Stimulated activated CD8-positive, alpha-beta memory T cell treated with anti-CD3 and anti-CD28 coated beads, Interleukin-4, amount 100 ng/mL, for 1 hour (primary cell): ENCODE measurements at regions not wholly inside any gene's neighbourhood (a gene's known extent, or its start where the extent isn't known, plus 50 kb on each side); places are given as distances from the start of the nearest gene placed in this dataset.
"Not testable (repeated sequence)": the region's sequence is repeated elsewhere in the genome, so short reads cannot be mapped to it uniquely, and the experiment has no call there.

Experiments used
- DNase-seq, 2 donors: peaks; one replicate each; pipeline ENCODE4 v3.0.0-alpha.2; 2020; ENCODE audit warnings: low read depth in 2 of 2, low spot score in 1 of 2

- DNase-seq = no peak
Observed at GRCh38 chr6:27547157-27548075, 74.5 kb upstream of the ZNF184 start.

DNA sequence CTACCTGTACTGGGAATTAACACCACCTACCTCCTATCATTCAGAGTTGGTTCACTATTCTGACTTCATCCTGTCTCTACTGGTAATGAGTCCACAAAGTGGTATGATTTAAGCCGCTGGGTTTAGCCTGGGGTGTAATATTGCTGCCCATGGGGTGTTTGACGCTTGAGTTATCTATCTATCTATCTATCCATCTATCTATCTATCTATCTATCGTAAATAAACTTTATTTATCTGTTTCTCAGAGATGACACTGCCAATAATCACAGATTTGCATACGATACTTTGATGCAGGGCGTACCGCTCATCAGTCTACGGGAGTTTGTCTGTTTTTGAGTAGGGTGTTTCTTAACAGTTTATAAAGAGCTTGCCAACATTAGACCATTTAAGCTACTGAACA lies 73.6 kb upstream of the ZNF184 start:
- no peak for DNase-seq

GRCh38 chr6:27545271-27546046 lies 72.6 kb upstream of the ZNF184 start:
- DNase-seq = no peak

- DNase-seq = no peak
Observed at GRCh38 chr6:27544612-27545260, 71.8 kb upstream of the ZNF184 start.

- DNase-seq = not testable (repeated sequence)
Observed at GRCh38 chr6:27544135-27544534, 71.2 kb upstream of the ZNF184 start.

- no peak for DNase-seq
Observed at GRCh38 chr6:27542485-27542884, 69.6 kb upstream of the ZNF184 start.

DNA sequence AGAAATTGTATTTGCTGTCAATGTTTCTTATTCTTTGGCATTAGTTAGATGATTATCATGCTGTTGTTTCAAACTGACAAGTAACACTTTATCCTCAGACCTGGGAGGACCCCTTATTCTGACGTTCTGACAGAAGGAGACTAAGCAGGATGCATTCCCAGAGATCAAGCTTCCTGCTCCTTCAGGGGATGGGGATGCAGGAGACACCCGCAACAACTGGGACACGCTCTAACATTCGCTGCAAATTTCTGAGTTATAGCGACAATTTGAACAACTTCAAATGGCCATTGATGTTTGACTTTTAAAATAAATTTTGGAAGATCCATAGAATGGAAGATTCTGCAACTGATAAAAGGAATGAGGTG lies 69.0 kb upstream of the ZNF184 start:
- no peak for DNase-seq

- no peak for DNase-seq
Observed at GRCh38 chr6:27541212-27541932, 68.5 kb upstream of the ZNF184 start.

DNA sequence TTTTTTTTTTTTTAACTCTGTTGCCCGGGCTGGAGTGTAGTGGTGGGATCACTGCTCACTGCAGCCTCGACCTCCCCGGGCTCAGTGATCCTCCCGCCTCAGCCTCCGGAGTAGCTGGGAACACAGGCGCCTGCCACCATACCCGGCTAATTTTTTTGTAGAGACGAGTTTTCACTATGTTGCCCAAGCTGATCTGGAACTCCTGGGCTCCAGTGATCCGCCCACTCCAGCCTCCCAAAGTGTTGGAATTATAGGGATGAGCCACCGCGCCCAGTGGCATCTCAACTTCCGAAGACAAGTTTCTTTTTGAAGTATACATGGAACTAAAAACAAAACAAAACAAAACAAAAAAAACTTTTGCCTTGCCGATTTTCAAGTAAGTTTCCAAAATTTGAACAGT lies 66.6 kb upstream of the ZNF184 start:
- no peak for DNase-seq

DNA sequence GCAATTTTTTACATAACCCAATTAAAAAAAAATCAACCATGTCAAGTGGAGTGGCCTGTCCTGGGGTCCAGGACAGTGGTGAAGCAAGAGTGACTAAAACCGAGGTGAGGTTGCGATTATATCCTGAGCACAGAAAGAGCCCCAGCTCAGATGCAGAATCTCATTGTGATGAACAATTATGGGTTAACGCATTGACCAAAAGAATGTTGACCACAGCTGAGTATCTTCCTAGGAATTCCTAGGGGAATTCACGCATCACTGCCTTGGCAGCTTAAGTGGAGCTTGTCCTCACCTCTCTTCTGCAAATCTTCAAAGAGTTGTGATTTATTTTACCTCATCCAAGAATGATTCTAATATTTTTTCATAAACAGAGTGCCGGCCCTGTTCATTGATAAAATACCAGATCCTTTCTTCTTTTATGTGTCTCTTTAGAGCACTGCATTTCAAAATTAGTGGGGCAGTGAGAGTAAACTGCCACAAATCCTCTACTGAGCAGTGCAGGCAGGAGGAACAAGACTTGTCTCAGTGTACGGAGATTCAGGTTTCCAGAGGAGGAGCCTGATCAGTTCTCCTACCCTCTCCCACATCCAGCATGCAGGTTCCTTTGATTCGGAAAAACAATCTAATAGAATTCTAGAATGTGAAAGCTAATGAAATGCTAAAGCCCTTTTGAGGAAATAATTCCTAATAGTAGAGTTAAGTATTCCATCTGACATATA lies 60.1 kb upstream of the ZNF184 start:
- DNase-seq = no peak

DNA sequence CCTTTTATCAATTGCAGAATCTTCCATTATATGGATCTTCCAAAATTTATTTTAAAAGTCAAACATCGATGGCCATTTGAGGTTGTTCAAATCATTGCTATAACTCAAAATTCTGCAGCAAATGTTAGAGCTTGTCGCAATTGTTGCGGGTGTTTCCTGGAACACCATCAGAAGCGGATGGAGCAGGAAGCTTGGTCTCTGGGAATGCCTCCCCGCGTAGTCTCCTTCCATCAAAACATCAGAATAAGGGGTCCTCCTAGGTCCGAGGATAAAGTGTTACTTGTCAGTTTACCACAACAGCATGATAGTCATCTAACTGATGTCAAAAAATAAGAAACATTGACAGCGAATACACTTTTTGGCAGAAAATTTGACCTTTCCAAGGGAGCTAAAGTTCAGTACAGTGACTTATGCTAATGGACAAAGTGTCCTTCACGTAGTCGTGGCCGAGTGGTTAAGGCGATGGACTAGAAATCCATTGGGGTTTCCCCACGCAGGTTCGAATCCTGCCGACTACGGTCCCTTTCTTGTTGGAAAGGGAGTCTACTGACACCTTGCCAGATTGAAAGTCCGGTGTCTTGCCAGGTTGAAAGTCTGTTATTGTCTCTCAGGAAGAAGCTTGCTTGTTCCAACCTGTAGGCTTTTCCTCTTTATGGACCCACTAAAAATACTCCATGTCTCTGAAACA lies 59.0 kb upstream of the ZNF184 start:
- no peak for DNase-seq

DNA sequence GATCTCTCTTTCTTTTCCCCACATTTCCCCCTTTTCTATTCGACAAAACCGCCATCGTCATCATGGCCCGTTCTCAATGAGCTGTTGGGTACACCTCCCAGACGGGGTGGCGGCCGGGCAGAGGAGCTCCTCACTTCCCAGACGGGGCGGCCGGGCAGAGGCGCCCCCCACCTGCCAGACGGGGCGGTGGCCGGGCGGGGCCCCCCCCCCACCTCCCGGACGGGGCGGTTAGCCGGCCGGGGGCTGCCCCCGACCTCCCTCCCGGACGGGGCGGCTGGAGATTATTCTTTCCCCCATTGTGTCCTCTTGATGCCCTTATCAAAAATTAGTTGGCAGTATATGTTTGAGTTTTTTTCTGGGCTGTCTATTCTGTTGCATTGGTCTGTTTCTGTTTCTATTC lies 56.9 kb upstream of the ZNF184 start:
- DNase-seq = not testable (repeated sequence)

DNA sequence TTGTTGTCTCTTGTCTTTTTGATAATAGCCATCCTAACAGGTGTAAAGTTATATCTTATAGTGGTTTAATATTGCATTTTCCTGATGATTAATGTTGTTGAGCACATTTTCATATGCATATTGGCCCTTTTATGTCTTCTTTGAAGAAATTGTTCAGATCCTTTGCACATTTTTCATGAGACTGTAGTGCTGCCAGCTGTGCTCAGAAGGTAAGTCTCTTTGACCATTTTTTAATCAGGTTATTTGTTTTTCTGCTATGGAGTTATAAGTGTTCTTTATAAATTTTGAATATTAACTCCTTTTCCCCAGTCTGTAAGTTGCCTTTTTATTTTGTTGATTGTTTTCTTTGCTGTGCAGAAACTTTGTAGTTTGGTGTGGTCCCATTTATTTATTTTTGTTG lies 55.8 kb upstream of the ZNF184 start:
- no peak for DNase-seq
